Heart right ventricle (tissue), 16 donors: ENCODE measurements at regions not wholly inside any gene's neighbourhood (a gene's known extent, or its start where the extent isn't known, plus 50 kb on each side); places are given as distances from the start of the nearest gene placed in this dataset.

ENCODE experiments used
- ATAC-seq, 8 donors: fragments of 200-7000 bp; cut with Tn5 transposase; one replicate each; pipeline ENCODE4 v1.9.1; 2020; ENCODE audit warnings: mild to moderate bottlenecking in 8 of 8, moderate library complexity in 8 of 8, moderate number of reproducible peaks in 1 of 8
- DNase-seq, 2 donors: peaks; one replicate each; pipeline ENCODE4 v3.0.0-alpha.2; 2020
- H3K27ac ChIP-seq, 10 donors: fragments of 200-600 bp; sonication (generic) in 2 of 10; one replicate each; pipeline versions ENCODE4 v1.5.0 to v1.8.0; 2020 to 2022; ENCODE audit warnings: mild to moderate bottlenecking in 3 of 10
- H3K27me3 ChIP-seq, 7 donors: fragments of 200-600 bp; one replicate each; pipeline ENCODE4 v1.8.0; 2021 to 2022; ENCODE audit warnings: mild to moderate bottlenecking in 2 of 7
- H3K36me3 ChIP-seq, 9 donors: fragments of 200-600 bp; sonication (generic) in 1 of 9; one replicate each; pipeline versions ENCODE4 v1.5.0 to v1.8.0; 2020 to 2022; ENCODE audit warnings: mild to moderate bottlenecking in 2 of 9
- H3K4me1 ChIP-seq, 9 donors: fragments of 200-600 bp; sonication (generic) in 1 of 9; one replicate each; pipeline versions ENCODE4 v1.5.0 to v1.8.0; 2020 to 2022; ENCODE audit warnings: mild to moderate bottlenecking in 4 of 9
- H3K4me3 ChIP-seq, 10 donors: fragments of 200-600 bp; sonication (generic) in 2 of 10; one replicate each; pipeline versions ENCODE4 v1.5.0 to v1.8.0; 2020 to 2022; ENCODE audit warnings: mild to moderate bottlenecking in 7 of 10, moderate library complexity in 2 of 10
- H3K9me3 ChIP-seq, 11 donors: fragments of 200-600 bp in 10 of 11; sonication (generic) in 2 of 11; one replicate each; pipeline versions ENCODE4 v1.5.0 to v1.8.0; 2013 to 2022; ENCODE audit warnings: mild to moderate bottlenecking in 2 of 11, control low read depth in 1 of 11, moderate library complexity in 1 of 11
- CTCF ChIP-seq, 9 donors: fragments of 200-600 bp; sonication (generic) in 2 of 9; IDR thresholded peaks; one replicate each; pipeline versions ENCODE4 v1.5.0 to v1.8.0; 2021 to 2022; ENCODE audit warnings: antibody characterized with exemption in 9 of 9, mild to moderate bottlenecking in 5 of 9, moderate library complexity in 1 of 9
- WGBS, 2 donors: extraction: QIAGEN DNeasy Blood & Tissue Kit; methylation state at CpG; one replicate each; pipeline ENCODE4 v1.1.7; 2013; ENCODE audit warnings: inconsistent platforms in 1 of 2; 5-methylcytosine and 5-hydroxymethylcytosine counted together
- intact Hi-C, 10 donors: fragments of 100-400 bp; cut with DNase I; formaldehyde crosslinking; loops; one replicate each; pipeline versions ENCODE4 v1.11.1 to v1.14.2; 2022
- donor health status: Arrhythmogenic right ventricular cardiomyopathy.
- donor health status: ischemic (EF 13 %, LVEDD 7.1; RV severe dilation, severe dysfunction).
- donor health status: healthy with polysubstance abuse.
- donor health status: DM: no; HTN: yes; CAD: no.
- donor health status: DM: no; HTN: no; CAD: no.
- donor health status: ischemic (EF 25% LVEDD 6.9; RV normal size, moderate dysfunction).
- donor health status: ischemic (EF 25% LVEDD 5.7; RV mildly dilated, moderate dysfunction).
- donor health status: healthy.
- donor health status: DM: yes; HTN: yes; CAD: no.
- donor health status: Ischemic cardiomyopathy.
- donor health status: ischemic (EF 35%, LVEDD 5.7; RV mildly dilated, moderate dysfunction).
- donor health status: nonischemic (EF 11% LVEDD 7.7; RV severe dilation, severe dysfunction).
- donor health status: DM: yes; HTN: yes; CAD: no.
- donor health status: PGD.
- donor health status: ischemic (EF 29% LVEDD 5.4; RV normal size, mild dysfunction).
- donor health status: nonischemic (EF 23%, LVEDD 6.1; RV moderate dilation, normal function).

GRCh38 chr12:124115976-124116690 lies 143.1 kb downstream of the ZNF664 start:
- H3K9me3 ChIP-seq, result peaks cover 0 to 11% (median 0%) of the 10 kb centered on the region in 11 donors
- no peak for TF ChIP-seq CTCF (IDR thresholded peaks at IDR 0.05)
- intact Hi-C loops, result no loop called here
- no peak for ATAC-seq
- WGBS, 2 donors, result 81 to 83% methylated on average over 16 of the region's 16 CpGs
- H3K4me1 ChIP-seq, result no peaks in the 10 kb centered on the region
- H3K36me3 ChIP-seq, result no peaks in the 10 kb centered on the region
- no peak overlapping the region for H3K4me3 ChIP-seq
- peaks cover 0 to 19% (median 0%) of the 10 kb centered on the region in 7 donors for H3K27me3 ChIP-seq
- no peak overlapping the region for H3K27ac ChIP-seq
- DNase-seq, result no peak

GRCh38 chr12:124120739-124121138 lies 147.7 kb downstream of the ZNF664 start:
- no peak for DNase-seq
- H3K4me3 ChIP-seq, result no peak overlapping the region
- no peak for TF ChIP-seq CTCF (IDR thresholded peaks at IDR 0.05)
- H3K27me3 ChIP-seq, result peaks cover 0 to 29% (median 5%) of the 10 kb centered on the region in 7 donors
- ATAC-seq, result no peak
- intact Hi-C loops, result no loop called here
- H3K27ac ChIP-seq, result no peak overlapping the region
- H3K9me3 ChIP-seq, result no peaks in the 10 kb centered on the region
- WGBS, 2 donors, result 71 to 85% methylated on average over 6 of the region's 6 CpGs
- no peaks in the 10 kb centered on the region for H3K4me1 ChIP-seq
- H3K36me3 ChIP-seq, result no peaks in the 10 kb centered on the region

- ATAC-seq, result no peak
These were observed 149.7 kb downstream of the ZNF664 start for GRCh38 chr12:124122722-124123121.

GRCh38 chr12:124123296-124124000 lies 150.4 kb downstream of the ZNF664 start:
- 67 to 74% methylated on average over 10 of the region's 10 CpGs for WGBS, 2 donors
- no peak for TF ChIP-seq CTCF (IDR thresholded peaks at IDR 0.05)
- Histone ChIP-seq H3K4me3 (no peak overlapping the region), H3K9me3 (no peaks in the 10 kb centered on the region), H3K4me1 (no peaks in the 10 kb centered on the region), H3K36me3 (no peaks in the 10 kb centered on the region), H3K27me3 (peaks cover 0 to 32% (median 5%) of the 10 kb centered on the region in 7 donors), H3K27ac (no peak overlapping the region)
- ATAC-seq, result no peak
- intact Hi-C loops, result no loop called here
- no peak for DNase-seq

More at GRCh38 chr12:124122722-124123121, 149.7 kb downstream of the ZNF664 start:
- TF ChIP-seq CTCF (IDR thresholded peaks at IDR 0.05), result no peak
- Histone ChIP-seq H3K36me3 (no peaks in the 10 kb centered on the region), H3K4me3 (no peak overlapping the region), H3K4me1 (no peaks in the 10 kb centered on the region), H3K9me3 (no peaks in the 10 kb centered on the region), H3K27ac (no peak overlapping the region), H3K27me3 (peaks cover 0 to 32% (median 5%) of the 10 kb centered on the region in 7 donors)
- 85 to 90% methylated on average over 9 of the region's 9 CpGs for WGBS, 2 donors
- intact Hi-C loops, result no loop called here
- no peak for DNase-seq
